CD14-positive monocyte (primary cell): ENCODE measurements at regions not wholly inside any gene's neighbourhood (a gene's known extent, or its start where the extent isn't known, plus 50 kb on each side); places are given as distances from the start of the nearest gene placed in this dataset.

Experiments
- DNase-seq, 3 donors: peaks; one replicate each; pipeline ENCODE4 v3.0.0-alpha.2; 2011 to 2022
- H2AFZ ChIP-seq: 2 replicates; pipeline ENCODE4 v1.6.0; 2012; ENCODE audit warnings: mild to moderate bottlenecking, low read depth, low read length, inconsistent platforms; ENCODE audit not compliant: insufficient read depth, poor library complexity, severe bottlenecking
- H3K27ac ChIP-seq, 2 donors: 1 replicate in 1 of 2; 2 replicates in 1 of 2; pipeline ENCODE4 v1.5.1; 2012 to 2013; ENCODE audit warnings: low read length in 2 of 2, control low read depth in 1 of 2, inconsistent platforms in 1 of 2, low read depth in 1 of 2, mild to moderate bottlenecking in 1 of 2
- H3K27me3 ChIP-seq, 2 donors: one replicate each; pipeline versions ENCODE4 v1.6.0 to v1.6.1; 2011 to 2013; ENCODE audit warnings: low read length in 2 of 2; ENCODE audit not compliant: control insufficient read depth in 2 of 2, insufficient read depth in 2 of 2
- H3K36me3 ChIP-seq, 2 donors: replicated peaks in 1 of 2; 1 replicate in 1 of 2; 2 replicates in 1 of 2; pipeline versions ENCODE4 v1.5.1 to v1.6.1; 2012 to 2013; ENCODE audit warnings: low read length in 2 of 2, control low read depth in 1 of 2, inconsistent platforms in 1 of 2, mild to moderate bottlenecking in 1 of 2; ENCODE audit not compliant: insufficient read depth in 2 of 2, control insufficient read depth in 1 of 2
- H3K4me1 ChIP-seq, 2 donors: 1 replicate in 1 of 2; 2 replicates in 1 of 2; pipeline versions ENCODE4 v1.5.1 to v1.6.1; 2012 to 2013; ENCODE audit warnings: low read length in 2 of 2, control low read depth in 1 of 2, inconsistent platforms in 1 of 2, mild to moderate bottlenecking in 1 of 2, moderate library complexity in 1 of 2; ENCODE audit not compliant: insufficient read depth in 2 of 2, control insufficient read depth in 1 of 2
- H3K4me2 ChIP-seq: replicated peaks from 2 replicates; pipeline ENCODE3; 2012; ENCODE audit warnings: low read length, moderate library complexity, mild to moderate bottlenecking; ENCODE audit not compliant: poor library complexity, severe bottlenecking; ENCODE audit errors: extremely low read depth
- H3K4me3 ChIP-seq, 3 experiments: fragments of 200-600 bp in 1 of 3; sonication (generic) in 1 of 3; replicated peaks in 1 of 3; 1 replicate in 2 of 3; 2 replicates in 1 of 3; pipeline ENCODE4 v1.5.1; 2011 to 2013; ENCODE audit warnings: low read length in 3 of 3, mild to moderate bottlenecking in 3 of 3, control low read depth in 2 of 3, low read depth in 2 of 3, inconsistent platforms in 1 of 3, moderate library complexity in 1 of 3
- H3K79me2 ChIP-seq: 2 replicates; pipeline ENCODE4 v1.6.0; 2012; ENCODE audit warnings: mild to moderate bottlenecking, control low read depth, inconsistent platforms, low read length, moderate library complexity; ENCODE audit not compliant: insufficient read depth
- H3K9ac ChIP-seq: 2 replicates; pipeline ENCODE4 v1.6.0; 2017; ENCODE audit warnings: low read length, mild to moderate bottlenecking; ENCODE audit not compliant: insufficient read depth, poor library complexity, severe bottlenecking
- H3K9me3 ChIP-seq, 2 donors: replicated peaks in 1 of 2; 1 replicate in 1 of 2; 2 replicates in 1 of 2; pipeline versions ENCODE4 v1.5.1 to v1.6.1; 2012 to 2013; ENCODE audit warnings: low read length in 2 of 2, control low read depth in 1 of 2; ENCODE audit not compliant: control insufficient read depth in 1 of 2, insufficient read depth in 1 of 2
- H4K20me1 ChIP-seq: 2 replicates; pipeline ENCODE4 v1.6.0; 2012; ENCODE audit warnings: mild to moderate bottlenecking, low read length, control low read depth, moderate library complexity; ENCODE audit not compliant: insufficient read depth
- H3K27ac Mint-ChIP-seq, 7 donors: one replicate each; pipeline ENCODE4 v1.8.0; 2020; ENCODE audit warnings: mild to moderate bottlenecking in 7 of 7, mixed read lengths in 7 of 7, moderate library complexity in 6 of 7, inconsistent platforms in 2 of 7
- H3K27me3 Mint-ChIP-seq, 3 donors: one replicate each; pipeline ENCODE4 v1.8.0; 2021 to 2022; ENCODE audit warnings: low read depth in 3 of 3, mild to moderate bottlenecking in 3 of 3, mixed read lengths in 3 of 3, moderate library complexity in 3 of 3, inconsistent platforms in 1 of 3
- H3K36me3 Mint-ChIP-seq, 2 donors: one replicate each; pipeline ENCODE4 v1.8.0; 2020; ENCODE audit warnings: mixed read lengths in 2 of 2, inconsistent platforms in 1 of 2, mild to moderate bottlenecking in 1 of 2
- H3K4me1 Mint-ChIP-seq: one replicate; pipeline ENCODE4 v1.8.0; 2020; ENCODE audit warnings: mild to moderate bottlenecking, mixed read lengths
- H3K4me3 Mint-ChIP-seq, 2 donors: one replicate each; pipeline ENCODE4 v1.8.0; 2020; ENCODE audit warnings: mild to moderate bottlenecking in 2 of 2, mixed read lengths in 2 of 2, moderate library complexity in 1 of 2
- H3K9me3 Mint-ChIP-seq, 7 donors: one replicate each; pipeline ENCODE4 v1.8.0; 2020 to 2022; ENCODE audit warnings: mixed read lengths in 7 of 7, mild to moderate bottlenecking in 6 of 7, moderate library complexity in 6 of 7, inconsistent platforms in 2 of 7
- CTCF ChIP-seq: fragments of 200-600 bp; IDR thresholded peaks from one replicate; pipeline ENCODE4 v1.8.0; 2022; ENCODE audit warnings: antibody characterized with exemption, mild to moderate bottlenecking
- WGBS: methylation state at CpG from one replicate; pipeline ENCODE4 v1.1.5; 2013; ENCODE audit warnings: missing lambda C conversion rate; ENCODE audit not compliant: insufficient coverage; 5-methylcytosine and 5-hydroxymethylcytosine counted together
- intact Hi-C, 2 donors: fragments of 100-400 bp; cut with micrococcal nuclease; formaldehyde crosslinking; loops; one replicate each; pipeline versions ENCODE4 v1.15.0 to v1.15.1; 2023

GRCh38 chr4:43587758-43588157 is 695.2 kb downstream of the GRXCR1 start:
- no peak overlapping the region for H3K4me2 ChIP-seq
- H3K4me3 ChIP-seq = no peak overlapping the region
- H3K9ac ChIP-seq = no peak overlapping the region
- H3K27ac ChIP-seq = no peak overlapping the region
- H4K20me1 ChIP-seq = no peaks in the 10 kb centered on the region
- intact Hi-C loops = no loop called here
- no peak overlapping the region for H3K4me3 Mint-ChIP-seq
- H3K4me1 ChIP-seq = no peaks in the 10 kb centered on the region
- H3K9me3 ChIP-seq = peaks cover 0 to 4% of the 10 kb centered on the region in 2 donors
- no peak overlapping the region for H2AFZ ChIP-seq
- 100% methylated on average over 2 of the region's 8 CpGs for WGBS
- no peak for TF ChIP-seq CTCF
- peaks cover 0 to 3% (median 0%) of the 10 kb centered on the region in 3 donors for H3K27me3 Mint-ChIP-seq
- H3K27me3 ChIP-seq = no peaks in the 10 kb centered on the region
- H3K9me3 Mint-ChIP-seq = peaks cover 0 to 4% (median 1%) of the 10 kb centered on the region in 7 donors
- H3K79me2 ChIP-seq = no peaks in the 10 kb centered on the region
- no peak for DNase-seq
- no peaks in the 10 kb centered on the region for H3K4me1 Mint-ChIP-seq
- no peaks in the 10 kb centered on the region for H3K36me3 ChIP-seq
- H3K36me3 Mint-ChIP-seq = no peaks in the 10 kb centered on the region
- H3K27ac Mint-ChIP-seq = no peak overlapping the region

- H4K20me1 ChIP-seq = no peaks in the 10 kb centered on the region
- no peaks in the 10 kb centered on the region for H3K79me2 ChIP-seq
- intact Hi-C loops = no loop called here
- no peak overlapping the region for H3K4me3 Mint-ChIP-seq
- no peaks in the 10 kb centered on the region for H3K36me3 Mint-ChIP-seq
- no peak overlapping the region for H2AFZ ChIP-seq
- H3K4me2 ChIP-seq = no peak overlapping the region
- peaks cover 0 to 3% (median 0%) of the 10 kb centered on the region in 7 donors for H3K9me3 Mint-ChIP-seq
- H3K4me3 ChIP-seq = no peak overlapping the region
- H3K4me1 ChIP-seq = no peaks in the 10 kb centered on the region
- no peaks in the 10 kb centered on the region for H3K9me3 ChIP-seq
- H3K36me3 ChIP-seq = no peaks in the 10 kb centered on the region
- H3K9ac ChIP-seq = no peak overlapping the region
- H3K27me3 Mint-ChIP-seq = peaks cover 0 to 2% (median 0%) of the 10 kb centered on the region in 3 donors
- no peaks in the 10 kb centered on the region for H3K27me3 ChIP-seq
- no peak for DNase-seq
- no peak for TF ChIP-seq CTCF
- no peak overlapping the region for H3K27ac ChIP-seq
- H3K27ac Mint-ChIP-seq = no peak overlapping the region
- no peaks in the 10 kb centered on the region for H3K4me1 Mint-ChIP-seq
Measured at GRCh38 chr4:43607400-43607799, 714.9 kb downstream of the GRXCR1 start.
